ENCODE measurements at regions not wholly inside any gene's neighbourhood (a gene's known extent, or its start where the extent isn't known, plus 50 kb on each side); places are given as distances from the start of the nearest gene placed in this dataset.

- DNase-seq (ENCODE audit: low read depth in 2 of 2) = no peak
Observed at GRCh38 chr21:35376406-35377135, 327.5 kb upstream of the RUNX1 start.

- peak in 1 of 2 donors; percentile 67 for DNase-seq (ENCODE audit: low read depth in 2 of 2)
Observed at GRCh38 chr21:35375115-35375514, 326.0 kb upstream of the RUNX1 start.

- DNase-seq (ENCODE audit: low read depth in 2 of 2) = no peak
Observed at GRCh38 chr21:35373998-35374397, 324.9 kb upstream of the RUNX1 start.

- DNase-seq (ENCODE audit: low read depth in 2 of 2) = no peak
Observed at GRCh38 chr21:35372201-35372600, 323.1 kb upstream of the RUNX1 start.

GRCh38 chr21:35370671-35371070 is 321.6 kb upstream of the RUNX1 start:
- no peak for DNase-seq (ENCODE audit: low read depth in 2 of 2)

- no peak for DNase-seq (ENCODE audit: low read depth in 2 of 2)
Observed at GRCh38 chr21:35370071-35370470, 321.0 kb upstream of the RUNX1 start.

GRCh38 chr21:35368326-35368725 is 319.2 kb upstream of the RUNX1 start:
- DNase-seq (ENCODE audit: low read depth in 2 of 2) = no peak

GRCh38 chr21:35367553-35367952 is 318.5 kb upstream of the RUNX1 start:
- no peak for DNase-seq (ENCODE audit: low read depth in 2 of 2)

GRCh38 chr21:35366394-35367080 is 317.4 kb upstream of the RUNX1 start:
- no peak for DNase-seq (ENCODE audit: low read depth in 2 of 2)

GRCh38 chr21:35363458-35363857 is 314.4 kb upstream of the RUNX1 start:
- DNase-seq (ENCODE audit: low read depth in 2 of 2) = no peak

- no peak for DNase-seq (ENCODE audit: low read depth in 2 of 2)
Observed at GRCh38 chr21:35361988-35362387, 312.9 kb upstream of the RUNX1 start.

GRCh38 chr21:35360870-35361570 is 311.9 kb upstream of the RUNX1 start:
- DNase-seq (ENCODE audit: low read depth in 2 of 2) = no peak

- DNase-seq (ENCODE audit: low read depth in 2 of 2) = no peak
Observed at GRCh38 chr21:35359076-35359475, 310.0 kb upstream of the RUNX1 start.

- DNase-seq (ENCODE audit: low read depth in 2 of 2) = no peak
Observed at GRCh38 chr21:35358008-35358407, 308.9 kb upstream of the RUNX1 start.

- no peak for DNase-seq (ENCODE audit: low read depth in 2 of 2)
Observed at GRCh38 chr21:35357041-35357780, 308.1 kb upstream of the RUNX1 start.

GRCh38 chr21:35354078-35354477 is 305.0 kb upstream of the RUNX1 start:
- DNase-seq (ENCODE audit: low read depth in 2 of 2) = no peak

- no peak for DNase-seq (ENCODE audit: low read depth in 2 of 2)
Observed at GRCh38 chr21:35352793-35353192, 303.7 kb upstream of the RUNX1 start.

- no peak for DNase-seq (ENCODE audit: low read depth in 2 of 2)
Observed at GRCh38 chr21:35352066-35352770, 303.1 kb upstream of the RUNX1 start.

- no peak for DNase-seq (ENCODE audit: low read depth in 2 of 2)
Observed at GRCh38 chr21:35351434-35351833, 302.3 kb upstream of the RUNX1 start.

- no peak for DNase-seq (ENCODE audit: low read depth in 2 of 2)
Observed at GRCh38 chr21:35350965-35351364, 301.9 kb upstream of the RUNX1 start.

- no peak for DNase-seq (ENCODE audit: low read depth in 2 of 2)
Observed at GRCh38 chr21:35349376-35350080, 300.4 kb upstream of the RUNX1 start.
